ENCODE measurements at regions not wholly inside any gene's neighbourhood (a gene's known extent, or its start where the extent isn't known, plus 50 kb on each side); places are given as distances from the start of the nearest gene placed in this dataset.

DNA sequence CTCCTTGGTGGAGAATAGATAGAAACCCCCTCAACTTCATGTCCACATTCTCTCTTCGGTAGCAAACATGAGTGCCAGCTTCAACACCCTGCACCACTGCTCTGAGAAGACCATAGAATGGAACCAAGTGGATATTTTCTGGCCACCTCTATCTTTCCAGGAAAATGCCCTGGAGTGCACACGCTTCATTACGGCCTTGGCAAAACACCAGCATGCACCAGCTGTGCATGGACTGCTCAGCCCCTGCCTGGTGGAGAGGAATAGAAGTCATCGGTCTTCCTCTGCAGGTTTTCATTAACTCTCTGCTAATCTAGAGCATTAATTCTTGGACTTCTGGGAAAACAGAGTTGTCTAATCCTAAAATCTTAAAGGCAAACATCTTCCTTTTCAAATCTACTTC, 211.6 kb upstream of the TMEM161B start:
- TF ChIP-seq MYC (IDR thresholded peaks at IDR 0.05; ENCODE audit: insufficient read depth, insufficient read length, insufficient replicate concordance, low read length, severe bottlenecking) (no peak), CREB1 (IDR thresholded peaks at IDR 0.05; ENCODE audit: low read depth) (no peak), CTCF (IDR thresholded peaks at IDR 0.05 in 2 of 3, conservative IDR thresholded peaks at IDR 0.05 in 1 of 3; ENCODE audit: control insufficient read depth in 2 of 3, extremely low read depth in 1 of 3, insufficient read depth in 1 of 3, low read depth in 3 of 3, low read length in 3 of 3) (no peak), CEBPZ (IDR thresholded peaks at IDR 0.05; ENCODE audit: low read depth, low read length) (no peak), POLR2AphosphoS5 (IDR thresholded peaks at IDR 0.05; ENCODE audit: low read length) (no peak), EZH2 (IDR thresholded peaks at IDR 0.05; ENCODE audit: borderline replicate concordance, control insufficient read depth, low read depth, low read length) (no peak), SIN3A (IDR thresholded peaks at IDR 0.05; ENCODE audit: low read depth, low read length) (no peak), DPF2 (IDR thresholded peaks at IDR 0.05) (no peak), STAT1 (conservative IDR thresholded peaks at IDR 0.05) (no peak), RB1 (IDR thresholded peaks at IDR 0.05; ENCODE audit: borderline replicate concordance) (no peak), SMC3 (IDR thresholded peaks at IDR 0.05; ENCODE audit: borderline replicate concordance, low read length) (no peak), JUND (IDR thresholded peaks at IDR 0.05; ENCODE audit: low read depth, low read length) (no peak), GABPA (IDR thresholded peaks at IDR 0.05; ENCODE audit: low read depth) (no peak)

All from GM12878 (cell line).